Iris pigment epithelial cell (primary cell): ENCODE measurements at regions not wholly inside any gene's neighbourhood (a gene's known extent, or its start where the extent isn't known, plus 50 kb on each side); places are given as distances from the start of the nearest gene placed in this dataset.
"Not testable (repeated sequence)": the region's sequence is repeated elsewhere in the genome, so short reads cannot be mapped to it uniquely, and the experiment has no call there.

Source experiments
- DNase-seq: peaks from one replicate; pipeline ENCODE4 v3.0.0-alpha.2; 2011; ENCODE audit warnings: low read depth

- no peak for DNase-seq
Measured at GRCh38 chr9:38185647-38186403, 116.8 kb upstream of the SHB start.

- DNase-seq: peak; percentile 52
Measured at GRCh38 chr9:38183994-38184568, 115.1 kb upstream of the SHB start.

- DNase-seq: peak; percentile 37
Measured at GRCh38 chr9:38182321-38182720, 113.3 kb upstream of the SHB start.

- DNase-seq: no peak
Measured at GRCh38 chr9:38181866-38182265, 112.8 kb upstream of the SHB start.

DNA sequence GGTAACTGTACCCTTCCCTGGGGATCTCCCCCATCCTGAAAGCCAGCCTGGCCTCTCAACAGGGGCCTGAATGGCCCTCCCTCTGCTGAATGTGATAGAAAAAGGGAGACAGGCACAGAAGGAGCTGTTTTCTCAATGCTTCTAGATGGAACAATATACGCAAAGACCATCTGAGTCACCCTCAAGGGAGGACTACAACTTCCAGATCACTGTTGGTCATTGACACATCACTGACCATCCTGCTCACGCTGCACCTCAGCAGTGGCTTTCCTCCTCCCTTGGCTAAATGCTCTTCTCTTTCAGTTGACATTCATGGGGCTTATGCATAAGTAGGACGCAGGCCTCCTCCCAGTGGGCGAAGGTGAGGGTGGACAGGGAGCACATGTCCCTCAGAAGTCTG is 112.2 kb upstream of the SHB start:
- no peak for DNase-seq

DNA sequence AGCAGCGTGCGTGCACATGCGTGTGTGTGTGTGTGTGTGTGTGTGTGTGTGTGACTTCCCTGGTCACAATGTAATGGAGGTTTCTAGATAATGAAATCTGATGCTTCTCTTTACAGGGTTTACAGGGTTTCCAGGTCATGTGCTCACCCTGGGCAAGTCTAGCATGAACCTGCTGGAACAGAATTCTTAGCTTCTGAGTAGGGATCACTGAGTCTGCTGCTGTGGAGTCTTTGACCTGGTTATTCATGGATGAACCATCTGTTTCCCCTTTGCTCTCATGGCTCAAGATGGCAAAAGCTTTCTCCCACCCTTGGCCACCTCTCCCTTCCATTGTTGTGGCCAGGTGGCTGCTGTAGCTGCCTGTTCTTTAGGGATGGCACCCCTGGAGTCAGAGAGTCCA is 111.6 kb upstream of the SHB start:
- DNase-seq: no peak

GRCh38 chr9:38179965-38180364 is 110.9 kb upstream of the SHB start:
- no peak for DNase-seq

GRCh38 chr9:38178237-38178636 is 109.2 kb upstream of the SHB start:
- no peak for DNase-seq

- no peak for DNase-seq
Measured at GRCh38 chr9:38177680-38178079, 108.7 kb upstream of the SHB start.

- peak; percentile 12 for DNase-seq
Measured at GRCh38 chr9:38176251-38176650, 107.2 kb upstream of the SHB start.

DNA sequence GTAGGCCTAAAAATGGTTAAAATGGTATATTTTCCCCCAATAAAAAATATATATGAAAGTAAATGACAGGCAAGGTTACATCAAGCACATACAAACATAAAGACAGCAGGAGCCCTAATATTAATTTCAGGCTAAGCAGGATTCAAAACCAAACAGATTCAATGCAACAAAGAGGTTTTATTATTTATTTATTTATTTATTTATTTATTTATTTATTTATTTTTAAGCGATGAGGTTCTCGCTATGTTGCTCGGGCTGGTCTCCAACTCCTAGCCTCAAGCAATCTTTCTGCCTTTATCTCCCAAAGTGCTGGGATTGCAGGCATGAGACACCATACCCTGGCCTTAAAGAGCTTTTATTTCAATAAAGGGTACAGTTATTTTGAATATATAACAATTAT is 106.4 kb upstream of the SHB start:
- no peak for DNase-seq

DNA sequence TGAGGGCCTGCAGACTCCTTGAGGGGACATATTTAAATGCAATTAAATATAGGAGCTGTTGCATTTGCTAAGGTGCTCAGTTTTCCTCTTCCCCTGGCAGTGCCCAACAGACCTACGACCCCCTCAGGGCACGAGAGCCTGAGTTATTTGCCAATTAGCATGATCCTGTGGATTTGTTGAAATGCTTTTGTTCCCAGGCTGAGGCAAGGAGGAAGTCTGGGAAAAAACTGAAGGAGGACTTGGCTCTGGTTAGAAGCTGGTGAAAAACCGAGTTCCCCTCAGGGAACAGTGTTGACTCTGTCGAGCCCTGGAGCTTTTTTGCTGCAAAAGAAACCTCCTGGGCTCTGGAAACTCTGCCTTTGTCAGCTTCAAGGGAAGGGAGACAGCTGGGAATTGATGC is 103.6 kb upstream of the SHB start:
- DNase-seq: no peak

DNA sequence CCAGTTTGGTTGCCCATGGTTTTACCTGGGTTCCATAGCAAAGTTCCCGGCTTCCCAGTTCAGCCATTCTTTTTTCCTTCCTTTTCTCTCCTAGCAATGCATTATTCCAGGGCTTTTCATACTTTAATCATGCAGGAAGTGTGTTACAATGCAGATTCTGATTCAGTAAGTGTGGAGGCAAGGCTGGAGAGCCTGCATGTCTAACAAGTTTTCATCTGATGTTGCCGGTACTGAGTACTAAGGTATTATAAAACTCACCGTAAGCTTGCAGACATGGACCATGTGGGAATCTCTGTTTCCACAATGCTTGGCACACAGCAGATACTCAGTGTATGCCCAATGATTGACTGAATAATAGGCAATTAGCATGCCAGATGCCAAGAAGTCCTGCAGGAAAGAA is 102.9 kb upstream of the SHB start:
- DNase-seq: no peak

DNA sequence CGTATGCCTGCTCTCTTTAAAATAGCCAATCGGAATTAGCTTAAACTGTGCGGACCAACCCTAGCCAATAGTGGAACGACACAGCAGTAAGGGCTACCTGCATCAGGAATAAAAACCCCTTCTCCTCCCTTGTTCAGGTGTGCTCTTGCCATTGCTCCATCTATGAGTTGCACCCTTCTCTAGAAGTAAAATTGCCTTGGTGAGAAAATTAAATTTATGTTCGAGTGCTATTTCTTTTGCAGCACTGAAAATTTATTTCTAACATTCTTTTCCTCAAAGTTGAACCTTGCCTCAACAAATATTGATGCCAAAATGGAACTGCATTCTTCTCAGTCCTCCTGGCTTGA is 102.5 kb upstream of the SHB start:
- no peak for DNase-seq

DNA sequence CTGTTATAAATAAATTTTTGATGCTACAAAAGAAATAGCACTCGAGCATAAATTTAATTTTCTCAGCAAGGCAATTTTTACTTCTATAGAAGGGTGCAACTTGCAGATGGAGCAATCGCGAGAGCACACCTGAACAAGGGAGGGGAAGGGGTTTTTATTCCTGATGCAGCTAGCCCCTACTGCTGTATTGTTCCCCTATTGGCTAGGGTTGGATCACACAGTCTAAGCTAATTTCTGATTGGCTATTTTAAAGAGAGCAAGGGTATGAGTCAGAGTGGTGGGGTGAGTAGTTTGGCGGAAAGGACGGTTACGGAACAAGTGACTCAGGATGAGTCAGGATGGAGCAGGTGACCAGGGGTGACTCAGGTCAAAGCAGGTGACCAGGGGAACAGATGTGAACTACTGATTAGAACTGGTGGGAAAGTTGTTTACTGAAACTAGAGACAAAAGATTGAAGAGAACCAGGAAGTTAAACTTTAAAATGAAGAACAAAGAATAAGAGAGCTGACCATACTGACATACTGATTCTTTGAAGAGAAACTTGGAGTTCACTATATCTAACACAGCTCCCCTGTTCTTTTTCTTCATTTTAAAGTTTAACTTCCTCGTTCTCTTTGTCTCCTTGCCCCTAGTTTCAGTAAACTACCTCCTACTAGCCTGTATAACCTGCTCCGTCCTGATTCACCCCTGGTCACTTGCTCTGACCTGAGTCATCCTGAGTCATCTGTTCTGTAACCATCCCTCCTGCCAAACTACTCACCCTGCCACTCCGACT is 101.9 kb upstream of the SHB start:
- DNase-seq: peak; percentile 69

GRCh38 chr9:38170155-38170554 is 101.1 kb upstream of the SHB start:
- not testable (repeated sequence) for DNase-seq

DNA sequence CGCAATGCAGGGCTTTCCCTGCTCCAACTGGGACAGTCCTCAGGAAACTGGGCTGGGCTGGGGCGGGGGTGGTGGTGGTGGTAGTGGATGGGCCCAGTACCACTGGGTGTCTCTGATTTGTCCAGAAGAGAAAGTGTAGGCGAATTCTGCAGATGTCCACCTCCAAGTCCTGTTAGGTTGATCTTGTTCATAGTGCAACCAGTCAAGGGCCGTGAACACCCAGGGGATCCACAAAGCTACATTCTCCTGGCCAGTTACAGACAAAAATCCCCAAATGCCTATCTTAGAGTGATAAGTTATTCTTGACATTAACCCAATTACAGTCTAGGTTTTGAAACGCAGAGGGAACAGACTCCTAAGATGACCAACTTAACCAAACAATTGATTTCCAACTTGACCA is 97.5 kb upstream of the SHB start:
- no peak for DNase-seq

- no peak for DNase-seq
Measured at GRCh38 chr9:38164659-38165221, 95.7 kb upstream of the SHB start.

GRCh38 chr9:38163518-38163917 is 94.5 kb upstream of the SHB start:
- no peak for DNase-seq

DNA sequence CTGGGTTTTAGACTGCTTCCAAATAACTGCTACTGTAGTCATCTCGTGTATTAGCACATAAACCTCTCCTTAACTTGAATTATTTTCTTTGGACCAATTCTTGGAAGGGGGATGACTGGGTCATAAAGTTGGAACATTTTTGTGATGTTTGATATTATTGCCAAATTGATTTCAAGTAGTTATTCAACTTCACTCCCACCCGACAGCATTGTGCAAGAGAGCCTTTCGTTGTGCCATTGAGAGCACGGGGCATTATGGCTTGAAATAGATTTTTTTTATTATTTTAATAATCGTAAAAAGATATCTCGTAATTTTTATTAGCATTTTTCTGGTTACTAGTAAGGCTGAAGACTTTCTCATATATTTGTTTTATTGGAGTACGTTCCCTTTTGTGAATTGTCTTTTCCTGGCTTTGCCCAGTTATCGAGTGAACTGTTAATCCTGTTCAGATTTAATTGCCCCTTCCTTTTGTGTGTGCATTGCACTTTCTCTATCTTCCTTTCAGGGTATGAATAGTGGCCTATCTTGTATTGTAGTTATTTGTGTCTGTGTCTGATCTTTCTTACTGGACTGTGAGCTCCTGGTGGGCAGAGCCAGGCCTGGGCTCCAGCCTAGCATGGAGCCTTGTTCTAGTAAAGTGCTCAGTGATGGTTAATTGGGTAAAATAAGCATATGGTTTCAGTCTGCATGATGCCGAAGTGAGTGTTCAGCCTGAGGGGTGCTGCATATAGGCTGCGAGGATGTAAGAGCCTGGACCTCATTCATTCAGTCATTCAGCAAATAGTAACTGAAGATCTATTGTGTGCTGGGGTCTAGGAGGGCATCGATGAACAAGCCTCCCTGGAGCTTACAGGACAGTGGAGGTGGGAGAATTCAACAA is 93.5 kb upstream of the SHB start:
- DNase-seq: no peak

DNA sequence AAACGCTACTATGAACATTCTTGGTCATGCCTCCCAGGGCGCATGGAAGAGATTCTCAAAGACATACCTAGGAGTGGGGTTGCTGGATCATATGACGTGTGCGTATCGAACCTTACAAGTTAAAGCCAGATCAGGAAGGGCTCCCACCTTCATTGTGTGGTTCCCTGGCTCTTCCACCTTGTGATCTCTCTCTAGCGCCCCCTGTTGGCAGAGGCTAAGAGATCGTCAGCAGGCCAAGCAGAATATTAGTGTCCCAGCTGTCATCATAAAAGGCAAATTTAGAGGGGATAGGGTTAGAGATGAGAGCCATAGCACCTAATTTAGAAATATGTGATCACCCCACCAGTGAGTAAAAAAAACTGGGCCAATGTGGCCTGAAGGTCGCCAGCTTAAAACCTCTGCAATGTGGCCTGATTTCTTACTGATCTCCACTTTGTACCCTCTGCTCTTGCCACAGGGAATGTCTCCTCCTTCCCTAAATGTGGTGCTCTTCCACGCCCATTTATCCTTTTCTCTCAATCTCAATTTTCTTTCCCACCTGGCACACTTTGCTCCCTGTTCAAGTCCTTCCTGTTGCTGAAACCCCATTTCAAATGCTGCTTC is 91.7 kb upstream of the SHB start:
- peak; percentile 46 for DNase-seq

DNA sequence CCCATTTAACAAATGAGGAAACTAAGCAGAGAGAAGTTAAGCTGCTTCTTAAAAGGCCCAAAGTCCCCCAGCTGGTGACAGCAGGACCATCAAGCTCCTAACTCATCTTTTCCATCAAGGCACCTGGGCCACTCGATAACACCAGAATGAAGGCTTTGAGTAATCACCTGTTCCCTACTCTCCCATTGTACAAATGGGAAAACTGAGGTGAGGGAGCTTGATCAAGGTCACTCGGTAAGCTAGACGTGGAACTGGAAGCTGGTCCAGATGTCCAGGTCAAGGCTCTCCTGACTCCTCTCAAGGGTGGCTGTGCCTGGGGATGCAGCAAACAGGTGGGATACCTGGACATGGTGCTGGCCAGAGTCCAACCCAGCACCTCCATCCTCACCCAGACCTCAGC is 90.6 kb upstream of the SHB start:
- no peak for DNase-seq
